ENCODE measurements at regions not wholly inside any gene's neighbourhood (a gene's known extent, or its start where the extent isn't known, plus 50 kb on each side); places are given as distances from the start of the nearest gene placed in this dataset.

DNA sequence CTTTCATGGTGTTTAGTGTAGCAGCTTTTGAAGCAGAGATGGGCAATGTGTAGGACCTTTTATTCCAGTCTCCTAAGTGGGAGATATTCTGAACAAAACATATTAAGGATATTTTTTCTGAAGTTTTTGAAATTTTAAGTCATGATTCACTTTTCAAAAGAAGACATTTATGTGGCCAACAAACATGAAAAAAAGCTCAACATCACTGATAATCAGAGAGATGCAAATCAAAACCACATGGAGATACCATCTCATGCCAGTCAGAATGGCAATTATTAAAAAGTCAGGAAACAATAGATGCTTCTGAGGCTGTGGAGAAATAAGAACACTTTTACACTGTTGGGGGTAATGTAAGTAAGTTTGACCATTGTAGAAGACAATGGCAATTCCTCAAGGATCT is 76.0 kb downstream of the FAT4 start:
- ChIA-PET RAD21 (ENCODE audit: unreplicated experiment) (no interaction called here), POLR2A (no interaction called here), SMC1A (ENCODE audit: uncharacterized antibody, unreplicated experiment) (no interaction called here), CTCF (no interaction called here)
- DNase-seq (ENCODE audit: low read depth, low spot score) (no peak), ATAC-seq (no peak), FAIRE-seq (no peak)
- Histone ChIP-seq H3K4me2 (ENCODE audit: control insufficient read depth, insufficient read depth) (no peak overlapping the region), H3K9me3 (replicated peaks; ENCODE audit: control insufficient read depth, insufficient read depth, low read length) (no peaks in the 10 kb centered on the region), H3K9ac (ENCODE audit: control insufficient read depth, insufficient read depth, low read length) (no peak overlapping the region), H3K27me3 (replicated peaks in 1 of 2; ENCODE audit: control insufficient read depth in 2 of 2, insufficient read depth in 2 of 2, low read length in 1 of 2) (no peaks in the 10 kb centered on the region), H3K36me3 (ENCODE audit: control insufficient read depth in 2 of 2, insufficient read depth in 2 of 2, low read length in 1 of 2) (no peaks in the 10 kb centered on the region), H3K4me1 (ENCODE audit: control insufficient read depth, insufficient read depth, low read length) (no peaks in the 10 kb centered on the region), H3K27ac (ENCODE audit: control insufficient read depth, insufficient read depth) (no peak overlapping the region), H4K20me1 (ENCODE audit: control insufficient read depth, insufficient read depth) (no peaks in the 10 kb centered on the region), H3K79me2 (ENCODE audit: control insufficient read depth, insufficient read depth, low read length) (no peaks in the 10 kb centered on the region), H3K4me3 (no peak overlapping the region), H2AFZ (ENCODE audit: control insufficient read depth, low read depth, low read length) (no peak overlapping the region)
- in situ Hi-C loops (cut with MboI), result no loop called here
- TF ChIP-seq POLR2AphosphoS2 (IDR thresholded peaks at IDR 0.05; ENCODE audit: low read depth, low read length), result no peak
- BruUV-seq (replicated peaks), result no TSS peak
- intact Hi-C loops (cut with micrococcal nuclease; ENCODE audit: unreplicated experiment), result no loop called here

DNA sequence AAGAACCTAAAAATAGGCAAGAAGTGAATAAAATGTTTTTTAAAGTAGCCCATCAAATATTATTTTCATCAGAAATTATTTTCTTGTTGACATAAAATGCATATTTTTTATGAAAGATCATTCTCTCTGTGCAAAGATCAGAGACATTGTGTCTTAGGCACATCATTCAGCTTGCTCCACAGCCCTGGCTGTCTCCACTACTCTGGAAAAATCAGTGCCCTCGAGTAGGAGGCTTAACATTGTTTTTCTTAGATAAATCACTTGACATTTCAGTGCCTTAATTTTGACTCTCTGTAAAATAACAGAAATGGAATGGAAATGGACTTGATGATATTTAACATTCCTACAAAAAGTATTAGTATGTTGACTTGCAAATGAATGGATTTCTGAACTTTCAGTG is 77.9 kb downstream of the FAT4 start:
- ChIA-PET CTCF (no interaction called here), SMC1A (ENCODE audit: uncharacterized antibody, unreplicated experiment) (no interaction called here), RAD21 (ENCODE audit: unreplicated experiment) (no interaction called here), POLR2A (no interaction called here)
- Histone ChIP-seq H4K20me1 (ENCODE audit: control insufficient read depth, insufficient read depth) (no peaks in the 10 kb centered on the region), H2AFZ (ENCODE audit: control insufficient read depth, low read depth, low read length) (no peak overlapping the region), H3K4me2 (ENCODE audit: control insufficient read depth, insufficient read depth) (no peak overlapping the region), H3K36me3 (ENCODE audit: control insufficient read depth in 2 of 2, insufficient read depth in 2 of 2, low read length in 1 of 2) (no peaks in the 10 kb centered on the region), H3K27ac (ENCODE audit: control insufficient read depth, insufficient read depth) (no peak overlapping the region), H3K9me3 (replicated peaks; ENCODE audit: control insufficient read depth, insufficient read depth, low read length) (no peaks in the 10 kb centered on the region), H3K4me1 (ENCODE audit: control insufficient read depth, insufficient read depth, low read length) (no peaks in the 10 kb centered on the region), H3K9ac (ENCODE audit: control insufficient read depth, insufficient read depth, low read length) (no peak overlapping the region), H3K27me3 (replicated peaks in 1 of 2; ENCODE audit: control insufficient read depth in 2 of 2, insufficient read depth in 2 of 2, low read length in 1 of 2) (no peaks in the 10 kb centered on the region), H3K4me3 (no peak overlapping the region), H3K79me2 (ENCODE audit: control insufficient read depth, insufficient read depth, low read length) (no peaks in the 10 kb centered on the region)
- intact Hi-C loops (cut with micrococcal nuclease; ENCODE audit: unreplicated experiment) (no loop called here), in situ Hi-C loops (cut with MboI) (no loop called here)
- DNase-seq (ENCODE audit: low read depth, low spot score), result no peak
- BruUV-seq (replicated peaks), result no TSS peak
- WGBS (ENCODE audit: insufficient coverage, insufficient replicate concordance, low lambda C conversion rate, missing lambda C conversion rate), result 4% methylated on average over 1 of the region's 1 CpG
- no peak for ATAC-seq
- FAIRE-seq, result no peak
- TF ChIP-seq, protein P1, sequence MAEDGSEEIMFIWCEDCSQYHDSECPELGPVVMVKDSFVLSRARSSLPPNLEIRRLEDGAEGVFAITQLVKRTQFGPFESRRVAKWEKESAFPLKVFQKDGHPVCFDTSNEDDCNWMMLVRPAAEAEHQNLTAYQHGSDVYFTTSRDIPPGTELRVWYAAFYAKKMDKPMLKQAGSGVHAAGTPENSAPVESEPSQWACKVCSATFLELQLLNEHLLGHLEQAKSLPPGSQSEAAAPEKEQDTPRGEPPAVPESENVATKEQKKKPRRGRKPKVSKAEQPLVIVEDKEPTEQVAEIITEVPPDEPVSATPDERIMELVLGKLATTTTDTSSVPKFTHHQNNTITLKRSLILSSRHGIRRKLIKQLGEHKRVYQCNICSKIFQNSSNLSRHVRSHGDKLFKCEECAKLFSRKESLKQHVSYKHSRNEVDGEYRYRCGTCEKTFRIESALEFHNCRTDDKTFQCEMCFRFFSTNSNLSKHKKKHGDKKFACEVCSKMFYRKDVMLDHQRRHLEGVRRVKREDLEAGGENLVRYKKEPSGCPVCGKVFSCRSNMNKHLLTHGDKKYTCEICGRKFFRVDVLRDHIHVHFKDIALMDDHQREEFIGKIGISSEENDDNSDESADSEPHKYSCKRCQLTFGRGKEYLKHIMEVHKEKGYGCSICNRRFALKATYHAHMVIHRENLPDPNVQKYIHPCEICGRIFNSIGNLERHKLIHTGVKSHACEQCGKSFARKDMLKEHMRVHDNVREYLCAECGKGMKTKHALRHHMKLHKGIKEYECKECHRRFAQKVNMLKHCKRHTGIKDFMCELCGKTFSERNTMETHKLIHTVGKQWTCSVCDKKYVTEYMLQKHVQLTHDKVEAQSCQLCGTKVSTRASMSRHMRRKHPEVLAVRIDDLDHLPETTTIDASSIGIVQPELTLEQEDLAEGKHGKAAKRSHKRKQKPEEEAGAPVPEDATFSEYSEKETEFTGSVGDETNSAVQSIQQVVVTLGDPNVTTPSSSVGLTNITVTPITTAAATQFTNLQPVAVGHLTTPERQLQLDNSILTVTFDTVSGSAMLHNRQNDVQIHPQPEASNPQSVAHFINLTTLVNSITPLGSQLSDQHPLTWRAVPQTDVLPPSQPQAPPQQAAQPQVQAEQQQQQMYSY (CRISPR knock-in tag; IDR thresholded peaks at IDR 0.05), result no peak
- TF ChIP-seq, protein P2, sequence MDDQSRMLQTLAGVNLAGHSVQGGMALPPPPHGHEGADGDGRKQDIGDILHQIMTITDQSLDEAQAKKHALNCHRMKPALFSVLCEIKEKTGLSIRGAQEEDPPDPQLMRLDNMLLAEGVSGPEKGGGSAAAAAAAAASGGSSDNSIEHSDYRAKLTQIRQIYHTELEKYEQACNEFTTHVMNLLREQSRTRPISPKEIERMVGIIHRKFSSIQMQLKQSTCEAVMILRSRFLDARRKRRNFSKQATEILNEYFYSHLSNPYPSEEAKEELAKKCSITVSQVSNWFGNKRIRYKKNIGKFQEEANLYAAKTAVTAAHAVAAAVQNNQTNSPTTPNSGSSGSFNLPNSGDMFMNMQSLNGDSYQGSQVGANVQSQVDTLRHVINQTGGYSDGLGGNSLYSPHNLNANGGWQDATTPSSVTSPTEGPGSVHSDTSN (IDR thresholded peaks at IDR 0.05; ENCODE audit: insufficient replicate concordance, low read depth, low read length), result no peak
- TF ChIP-seq PAX8 (IDR thresholded peaks at IDR 0.05), result no peak
- TF ChIP-seq RAD51 (IDR thresholded peaks at IDR 0.05), result no peak
- TF ChIP-seq JUNB (IDR thresholded peaks at IDR 0.05), result no peak
- TF ChIP-seq GABPA (IDR thresholded peaks at IDR 0.05; ENCODE audit: low read depth), result no peak
- TF ChIP-seq BACH1 (IDR thresholded peaks at IDR 0.05; ENCODE audit: borderline replicate concordance), result no peak
- no peak for TF ChIP-seq SMAD5 (IDR thresholded peaks at IDR 0.05; ENCODE audit: low read depth)
- no peak for TF ChIP-seq RUNX3 (IDR thresholded peaks at IDR 0.05; ENCODE audit: low read length)
- TF ChIP-seq, protein P3, sequence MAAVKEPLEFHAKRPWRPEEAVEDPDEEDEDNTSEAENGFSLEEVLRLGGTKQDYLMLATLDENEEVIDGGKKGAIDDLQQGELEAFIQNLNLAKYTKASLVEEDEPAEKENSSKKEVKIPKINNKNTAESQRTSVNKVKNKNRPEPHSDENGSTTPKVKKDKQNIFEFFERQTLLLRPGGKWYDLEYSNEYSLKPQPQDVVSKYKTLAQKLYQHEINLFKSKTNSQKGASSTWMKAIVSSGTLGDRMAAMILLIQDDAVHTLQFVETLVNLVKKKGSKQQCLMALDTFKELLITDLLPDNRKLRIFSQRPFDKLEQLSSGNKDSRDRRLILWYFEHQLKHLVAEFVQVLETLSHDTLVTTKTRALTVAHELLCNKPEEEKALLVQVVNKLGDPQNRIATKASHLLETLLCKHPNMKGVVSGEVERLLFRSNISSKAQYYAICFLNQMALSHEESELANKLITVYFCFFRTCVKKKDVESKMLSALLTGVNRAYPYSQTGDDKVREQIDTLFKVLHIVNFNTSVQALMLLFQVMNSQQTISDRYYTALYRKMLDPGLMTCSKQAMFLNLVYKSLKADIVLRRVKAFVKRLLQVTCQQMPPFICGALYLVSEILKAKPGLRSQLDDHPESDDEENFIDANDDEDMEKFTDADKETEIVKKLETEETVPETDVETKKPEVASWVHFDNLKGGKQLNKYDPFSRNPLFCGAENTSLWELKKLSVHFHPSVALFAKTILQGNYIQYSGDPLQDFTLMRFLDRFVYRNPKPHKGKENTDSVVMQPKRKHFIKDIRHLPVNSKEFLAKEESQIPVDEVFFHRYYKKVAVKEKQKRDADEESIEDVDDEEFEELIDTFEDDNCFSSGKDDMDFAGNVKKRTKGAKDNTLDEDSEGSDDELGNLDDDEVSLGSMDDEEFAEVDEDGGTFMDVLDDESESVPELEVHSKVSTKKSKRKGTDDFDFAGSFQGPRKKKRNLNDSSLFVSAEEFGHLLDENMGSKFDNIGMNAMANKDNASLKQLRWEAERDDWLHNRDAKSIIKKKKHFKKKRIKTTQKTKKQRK (IDR thresholded peaks at IDR 0.05; ENCODE audit: low read depth, low read length), result no peak
- TF ChIP-seq YBX1 (IDR thresholded peaks at IDR 0.05), result no peak
- no peak for TF ChIP-seq MTA3 (IDR thresholded peaks at IDR 0.05; ENCODE audit: borderline replicate concordance, low read length)
